ENCODE measurements at regions not wholly inside any gene's neighbourhood (a gene's known extent, or its start where the extent isn't known, plus 50 kb on each side); places are given as distances from the start of the nearest gene placed in this dataset.

- Histone ChIP-seq H3K27ac (ENCODE audit: low read depth in 1 of 2, low read length in 1 of 2) (no peak overlapping the region), H3K4me1 (ENCODE audit: control insufficient read depth in 5 of 5, insufficient read depth in 5 of 5, low read length in 5 of 5) (no peaks in the 10 kb centered on the region), H3K36me3 (ENCODE audit: control insufficient read depth in 4 of 4, insufficient read depth in 4 of 4, low read length in 4 of 4) (no peaks in the 10 kb centered on the region), H3K9me3 (ENCODE audit: control insufficient read depth in 4 of 4, insufficient read depth in 3 of 4, low read length in 3 of 4) (no peaks in the 10 kb centered on the region), H3K27me3 (ENCODE audit: control insufficient read depth in 3 of 3, insufficient read depth in 3 of 3, low read length in 2 of 3) (no peaks in the 10 kb centered on the region), H3K9ac (ENCODE audit: insufficient read depth in 1 of 2, low read length in 2 of 2) (no peak overlapping the region), H3K4me3 (no peak overlapping the region)
- ATAC-seq (ENCODE audit: insufficient read depth, low FRiP score) (no peak), DNase-seq (no peak)
- 78 to 84% methylated on average over 7 of the region's 7 CpGs for WGBS, 2 donors
- TF ChIP-seq, protein P1, sequence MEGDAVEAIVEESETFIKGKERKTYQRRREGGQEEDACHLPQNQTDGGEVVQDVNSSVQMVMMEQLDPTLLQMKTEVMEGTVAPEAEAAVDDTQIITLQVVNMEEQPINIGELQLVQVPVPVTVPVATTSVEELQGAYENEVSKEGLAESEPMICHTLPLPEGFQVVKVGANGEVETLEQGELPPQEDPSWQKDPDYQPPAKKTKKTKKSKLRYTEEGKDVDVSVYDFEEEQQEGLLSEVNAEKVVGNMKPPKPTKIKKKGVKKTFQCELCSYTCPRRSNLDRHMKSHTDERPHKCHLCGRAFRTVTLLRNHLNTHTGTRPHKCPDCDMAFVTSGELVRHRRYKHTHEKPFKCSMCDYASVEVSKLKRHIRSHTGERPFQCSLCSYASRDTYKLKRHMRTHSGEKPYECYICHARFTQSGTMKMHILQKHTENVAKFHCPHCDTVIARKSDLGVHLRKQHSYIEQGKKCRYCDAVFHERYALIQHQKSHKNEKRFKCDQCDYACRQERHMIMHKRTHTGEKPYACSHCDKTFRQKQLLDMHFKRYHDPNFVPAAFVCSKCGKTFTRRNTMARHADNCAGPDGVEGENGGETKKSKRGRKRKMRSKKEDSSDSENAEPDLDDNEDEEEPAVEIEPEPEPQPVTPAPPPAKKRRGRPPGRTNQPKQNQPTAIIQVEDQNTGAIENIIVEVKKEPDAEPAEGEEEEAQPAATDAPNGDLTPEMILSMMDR (IDR thresholded peaks at IDR 0.05; ENCODE audit: control extremely low read depth, extremely low read depth): no peak
Measured at GRCh38 chr12:126523891-126524290, 1458.7 kb downstream of the AACS start.

- no peak overlapping the region for H3K9ac ChIP-seq (ENCODE audit: insufficient read depth in 1 of 2, low read length in 2 of 2)
- no peaks in the 10 kb centered on the region for H3K9me3 ChIP-seq (ENCODE audit: control insufficient read depth in 4 of 4, insufficient read depth in 3 of 4, low read length in 3 of 4)
- no peaks in the 10 kb centered on the region for H3K27me3 ChIP-seq (ENCODE audit: control insufficient read depth in 3 of 3, insufficient read depth in 3 of 3, low read length in 2 of 3)
- H3K4me3 ChIP-seq: no peak overlapping the region
- ATAC-seq (ENCODE audit: insufficient read depth, low FRiP score) (no peak), DNase-seq (no peak)
- 75% methylated on average over 2 of the region's 2 CpGs for WGBS, 2 donors
- no peaks in the 10 kb centered on the region for H3K36me3 ChIP-seq (ENCODE audit: control insufficient read depth in 4 of 4, insufficient read depth in 4 of 4, low read length in 4 of 4)
- no peaks in the 10 kb centered on the region for H3K4me1 ChIP-seq (ENCODE audit: control insufficient read depth in 5 of 5, insufficient read depth in 5 of 5, low read length in 5 of 5)
- no peak overlapping the region for H3K27ac ChIP-seq (ENCODE audit: low read depth in 1 of 2, low read length in 1 of 2)
- TF ChIP-seq, protein P1 (IDR thresholded peaks at IDR 0.05; ENCODE audit: control extremely low read depth, extremely low read depth): no peak
Measured at GRCh38 chr12:126534495-126534894, 1469.3 kb downstream of the AACS start.

GRCh38 chr12:126534942-126535341 lies 1469.7 kb downstream of the AACS start:
- TF ChIP-seq, protein P1 (IDR thresholded peaks at IDR 0.05; ENCODE audit: control extremely low read depth, extremely low read depth): no peak
- H3K9me3 ChIP-seq (ENCODE audit: control insufficient read depth in 4 of 4, insufficient read depth in 3 of 4, low read length in 3 of 4): no peaks in the 10 kb centered on the region
- ATAC-seq (ENCODE audit: insufficient read depth, low FRiP score) (no peak), DNase-seq (no peak)
- WGBS, 2 donors: 92 to 96% methylated on average over 1 of the region's 1 CpG
- H3K27me3 ChIP-seq (ENCODE audit: control insufficient read depth in 3 of 3, insufficient read depth in 3 of 3, low read length in 2 of 3): no peaks in the 10 kb centered on the region
- H3K27ac ChIP-seq (ENCODE audit: low read depth in 1 of 2, low read length in 1 of 2): no peak overlapping the region
- no peak overlapping the region for H3K4me3 ChIP-seq
- H3K4me1 ChIP-seq (ENCODE audit: control insufficient read depth in 5 of 5, insufficient read depth in 5 of 5, low read length in 5 of 5): no peaks in the 10 kb centered on the region
- H3K9ac ChIP-seq (ENCODE audit: insufficient read depth in 1 of 2, low read length in 2 of 2): no peak overlapping the region
- no peaks in the 10 kb centered on the region for H3K36me3 ChIP-seq (ENCODE audit: control insufficient read depth in 4 of 4, insufficient read depth in 4 of 4, low read length in 4 of 4)

GRCh38 chr12:126535971-126536370 lies 1470.7 kb downstream of the AACS start:
- 55 to 70% methylated on average over 4 of the region's 4 CpGs for WGBS, 2 donors
- Histone ChIP-seq H3K36me3 (ENCODE audit: control insufficient read depth in 4 of 4, insufficient read depth in 4 of 4, low read length in 4 of 4) (no peaks in the 10 kb centered on the region), H3K9me3 (ENCODE audit: control insufficient read depth in 4 of 4, insufficient read depth in 3 of 4, low read length in 3 of 4) (no peaks in the 10 kb centered on the region), H3K27me3 (ENCODE audit: control insufficient read depth in 3 of 3, insufficient read depth in 3 of 3, low read length in 2 of 3) (no peaks in the 10 kb centered on the region), H3K9ac (ENCODE audit: insufficient read depth in 1 of 2, low read length in 2 of 2) (no peak overlapping the region), H3K4me3 (no peak overlapping the region), H3K4me1 (ENCODE audit: control insufficient read depth in 5 of 5, insufficient read depth in 5 of 5, low read length in 5 of 5) (no peaks in the 10 kb centered on the region), H3K27ac (ENCODE audit: low read depth in 1 of 2, low read length in 1 of 2) (no peak overlapping the region)
- DNase-seq (no peak), ATAC-seq (ENCODE audit: insufficient read depth, low FRiP score) (no peak)
- TF ChIP-seq, protein P1 (IDR thresholded peaks at IDR 0.05; ENCODE audit: control extremely low read depth, extremely low read depth): no peak
